ENCODE measurements at regions not wholly inside any gene's neighbourhood (a gene's known extent, or its start where the extent isn't known, plus 50 kb on each side); places are given as distances from the start of the nearest gene placed in this dataset.

DNA sequence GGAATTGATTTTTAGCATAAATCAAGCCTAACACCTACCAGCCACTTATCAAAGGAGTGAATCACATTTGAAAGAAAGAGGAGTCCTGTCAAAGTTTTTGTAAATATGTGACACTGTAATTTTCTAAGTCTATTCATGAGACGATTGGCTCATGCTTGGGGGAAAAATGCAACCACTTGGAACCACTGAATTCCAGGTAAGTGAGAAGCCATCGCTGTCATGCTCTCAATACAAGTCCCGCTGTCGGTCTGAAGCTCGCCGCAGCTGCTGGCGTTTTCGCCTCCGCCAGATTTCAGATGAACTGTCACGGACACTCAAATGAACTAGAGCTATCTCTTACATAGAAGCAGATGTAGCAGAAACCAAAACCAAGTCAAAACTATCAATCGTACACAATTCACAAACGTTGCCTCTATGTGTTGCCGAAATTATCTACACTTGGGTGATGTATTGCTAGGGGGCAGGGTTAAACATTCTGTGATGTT is 279.8 kb upstream of the FZD8 start:
- H3K27me3 ChIP-seq (ENCODE audit: insufficient read depth, insufficient read length), result no peaks in the 10 kb centered on the region
- H3K9ac ChIP-seq (ENCODE audit: insufficient read length, low read depth), result no peak overlapping the region
- DNase-seq (ENCODE audit: low read depth, low spot score), result no peak
- H3K4me3 ChIP-seq (ENCODE audit: insufficient read length, low read depth), result no peak overlapping the region
- no peaks in the 10 kb centered on the region for H3K9me3 ChIP-seq (ENCODE audit: insufficient read depth, low read length)
- TF ChIP-seq YY1 (IDR thresholded peaks at IDR 0.05; ENCODE audit: insufficient read depth, insufficient read length), result no peak
- TF ChIP-seq ZNF274 (IDR thresholded peaks at IDR 0.05; ENCODE audit: low read depth, low read length), result no peak
- no peak for TF ChIP-seq SUZ12 (IDR thresholded peaks at IDR 0.05; ENCODE audit: extremely low read depth, insufficient read depth, insufficient read length)
- H3K4me1 ChIP-seq (ENCODE audit: insufficient read depth, insufficient read length), result peaks cover 3% of the 10 kb centered on the region
- H3K36me3 ChIP-seq (ENCODE audit: insufficient read depth, insufficient read length, low read length), result no peaks in the 10 kb centered on the region

DNA sequence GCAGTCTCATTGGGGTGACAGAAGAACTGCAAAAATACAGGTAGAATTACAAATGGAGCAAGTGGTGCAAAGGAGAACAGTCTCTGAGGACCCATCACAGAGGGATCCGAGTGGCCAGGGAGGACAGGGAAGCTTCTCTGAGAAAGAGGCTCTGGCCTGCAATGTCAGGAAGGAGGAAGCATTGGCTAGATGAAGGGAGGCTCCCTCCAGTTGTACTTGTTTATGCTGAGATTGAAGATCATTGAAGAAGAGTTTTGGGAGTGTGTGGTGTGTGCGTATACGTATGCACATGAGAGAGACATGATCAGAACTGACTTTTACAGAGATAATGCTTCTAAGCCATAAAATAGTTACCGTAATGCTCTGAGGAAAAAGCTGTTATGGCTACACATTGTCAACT is 274.7 kb upstream of the FZD8 start:
- H3K27me3 ChIP-seq (ENCODE audit: insufficient read depth, insufficient read length), result no peaks in the 10 kb centered on the region
- no peak for DNase-seq (ENCODE audit: low read depth, low spot score)
- no peaks in the 10 kb centered on the region for H3K4me1 ChIP-seq (ENCODE audit: insufficient read depth, insufficient read length)
- TF ChIP-seq YY1 (IDR thresholded peaks at IDR 0.05; ENCODE audit: insufficient read depth, insufficient read length), result no peak
- no peak for TF ChIP-seq ZNF274 (IDR thresholded peaks at IDR 0.05; ENCODE audit: low read depth, low read length)
- no peak for TF ChIP-seq SUZ12 (IDR thresholded peaks at IDR 0.05; ENCODE audit: extremely low read depth, insufficient read depth, insufficient read length)
- no peaks in the 10 kb centered on the region for H3K9me3 ChIP-seq (ENCODE audit: insufficient read depth, low read length)
- H3K9ac ChIP-seq (ENCODE audit: insufficient read length, low read depth), result no peak overlapping the region
- no peaks in the 10 kb centered on the region for H3K36me3 ChIP-seq (ENCODE audit: insufficient read depth, insufficient read length, low read length)
- H3K4me3 ChIP-seq (ENCODE audit: insufficient read length, low read depth), result no peak overlapping the region

DNA sequence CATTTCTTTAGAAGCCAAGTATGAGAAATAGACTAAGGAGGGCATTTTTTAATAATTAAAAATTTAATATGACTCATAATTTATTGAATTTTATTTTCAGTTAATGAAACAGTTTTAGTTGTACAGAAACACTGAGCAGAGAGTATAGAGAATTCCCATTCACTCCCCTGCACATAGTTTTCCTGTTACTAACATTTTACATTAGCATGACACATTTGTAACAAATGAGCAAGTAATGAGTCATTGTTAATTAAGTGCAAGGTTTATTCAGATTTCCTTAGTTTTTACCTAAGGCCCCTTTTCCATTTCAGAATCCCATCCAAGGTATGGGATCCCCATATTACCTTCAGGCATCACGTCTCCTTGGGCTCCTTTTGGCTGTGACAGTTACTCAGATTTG is 271.5 kb upstream of the FZD8 start:
- no peak for TF ChIP-seq SUZ12 (IDR thresholded peaks at IDR 0.05; ENCODE audit: extremely low read depth, insufficient read depth, insufficient read length)
- no peak for TF ChIP-seq ZNF274 (IDR thresholded peaks at IDR 0.05; ENCODE audit: low read depth, low read length)
- TF ChIP-seq YY1 (IDR thresholded peaks at IDR 0.05; ENCODE audit: insufficient read depth, insufficient read length), result no peak
- DNase-seq (ENCODE audit: low read depth, low spot score), result no peak
- no peaks in the 10 kb centered on the region for H3K27me3 ChIP-seq (ENCODE audit: insufficient read depth, insufficient read length)
- H3K4me3 ChIP-seq (ENCODE audit: insufficient read length, low read depth), result no peak overlapping the region
- H3K36me3 ChIP-seq (ENCODE audit: insufficient read depth, insufficient read length, low read length), result no peaks in the 10 kb centered on the region
- no peaks in the 10 kb centered on the region for H3K4me1 ChIP-seq (ENCODE audit: insufficient read depth, insufficient read length)
- no peaks in the 10 kb centered on the region for H3K9me3 ChIP-seq (ENCODE audit: insufficient read depth, low read length)
- H3K9ac ChIP-seq (ENCODE audit: insufficient read length, low read depth), result no peak overlapping the region

DNA sequence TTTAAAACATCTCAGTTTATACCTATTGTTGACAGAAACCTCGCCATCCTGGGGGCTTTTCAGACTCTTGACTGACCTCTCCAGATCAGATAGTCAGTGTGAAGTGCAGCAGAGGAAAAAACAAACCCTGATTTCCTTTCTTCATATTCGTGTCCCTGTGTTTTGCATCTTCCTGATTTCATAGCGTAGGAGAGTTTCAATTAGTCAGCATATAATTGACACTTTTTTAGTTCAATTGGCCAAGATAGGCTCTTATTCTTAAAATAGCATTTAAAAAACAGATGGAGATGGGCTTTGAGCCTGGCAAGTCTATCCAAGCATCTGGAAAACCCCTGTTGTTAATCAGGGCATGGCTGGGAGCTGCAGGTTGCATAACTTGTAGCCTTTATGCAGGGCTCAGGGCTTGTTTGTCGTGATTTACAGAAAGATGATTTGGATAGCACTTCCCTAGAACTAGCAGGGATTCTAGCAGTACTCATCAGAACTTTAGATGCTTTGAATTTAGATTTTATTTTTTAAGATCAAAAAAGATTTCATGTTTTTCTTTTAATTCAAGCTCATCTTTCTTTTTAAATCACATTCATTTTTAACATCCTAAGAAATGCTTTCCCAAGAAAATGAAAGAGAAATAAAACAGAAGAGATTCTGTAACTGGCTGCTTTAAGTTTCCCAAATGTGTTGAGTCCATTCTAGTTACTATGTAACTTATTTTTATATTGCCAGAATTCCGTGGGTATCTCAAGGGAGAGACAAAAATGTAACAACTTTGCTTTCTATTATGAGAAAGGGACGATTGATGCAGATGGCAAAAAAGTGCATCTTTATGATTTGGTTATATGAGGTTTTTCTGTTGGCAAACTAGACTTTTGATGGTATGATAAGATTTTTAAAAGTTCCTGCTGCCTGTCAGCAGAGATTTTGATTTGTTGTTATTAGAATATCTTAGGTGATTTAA is 270.8 kb upstream of the FZD8 start:
- no peaks in the 10 kb centered on the region for H3K4me1 ChIP-seq (ENCODE audit: insufficient read depth, insufficient read length)
- H3K9me3 ChIP-seq (ENCODE audit: insufficient read depth, low read length), result no peaks in the 10 kb centered on the region
- no peaks in the 10 kb centered on the region for H3K27me3 ChIP-seq (ENCODE audit: insufficient read depth, insufficient read length)
- H3K4me3 ChIP-seq (ENCODE audit: insufficient read length, low read depth), result no peak overlapping the region
- no peak for TF ChIP-seq SUZ12 (IDR thresholded peaks at IDR 0.05; ENCODE audit: extremely low read depth, insufficient read depth, insufficient read length)
- no peaks in the 10 kb centered on the region for H3K36me3 ChIP-seq (ENCODE audit: insufficient read depth, insufficient read length, low read length)
- H3K9ac ChIP-seq (ENCODE audit: insufficient read length, low read depth), result no peak overlapping the region
- DNase-seq (ENCODE audit: low read depth, low spot score), result no peak

DNA sequence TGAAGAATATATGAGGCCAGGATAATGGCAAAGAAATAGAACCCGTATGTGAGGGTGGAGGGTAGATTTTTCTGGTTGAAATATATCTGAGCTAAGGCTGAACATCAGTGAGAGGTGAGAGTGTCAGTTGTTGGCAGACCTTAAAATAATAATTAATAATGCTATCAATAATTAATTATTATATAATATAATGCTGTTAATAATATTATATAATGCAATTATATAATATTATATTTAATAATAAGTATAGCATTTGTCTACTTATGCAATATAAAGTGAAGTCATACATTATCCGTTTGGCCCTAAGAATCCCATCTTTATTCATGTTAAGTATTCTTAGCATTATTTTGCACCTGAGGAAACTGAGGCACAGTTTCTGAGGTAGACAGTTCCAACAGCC is 269.9 kb upstream of the FZD8 start:
- Histone ChIP-seq H3K9ac (ENCODE audit: insufficient read length, low read depth) (no peak overlapping the region), H3K9me3 (ENCODE audit: insufficient read depth, low read length) (no peaks in the 10 kb centered on the region), H3K27me3 (ENCODE audit: insufficient read depth, insufficient read length) (no peaks in the 10 kb centered on the region), H3K36me3 (ENCODE audit: insufficient read depth, insufficient read length, low read length) (no peaks in the 10 kb centered on the region), H3K4me3 (ENCODE audit: insufficient read length, low read depth) (no peak overlapping the region), H3K4me1 (ENCODE audit: insufficient read depth, insufficient read length) (no peaks in the 10 kb centered on the region)
- no peak for DNase-seq (ENCODE audit: low read depth, low spot score)
- TF ChIP-seq SUZ12 (IDR thresholded peaks at IDR 0.05; ENCODE audit: extremely low read depth, insufficient read depth, insufficient read length) (no peak), ZNF274 (IDR thresholded peaks at IDR 0.05; ENCODE audit: low read depth, low read length) (no peak), YY1 (IDR thresholded peaks at IDR 0.05; ENCODE audit: insufficient read depth, insufficient read length) (no peak)

DNA sequence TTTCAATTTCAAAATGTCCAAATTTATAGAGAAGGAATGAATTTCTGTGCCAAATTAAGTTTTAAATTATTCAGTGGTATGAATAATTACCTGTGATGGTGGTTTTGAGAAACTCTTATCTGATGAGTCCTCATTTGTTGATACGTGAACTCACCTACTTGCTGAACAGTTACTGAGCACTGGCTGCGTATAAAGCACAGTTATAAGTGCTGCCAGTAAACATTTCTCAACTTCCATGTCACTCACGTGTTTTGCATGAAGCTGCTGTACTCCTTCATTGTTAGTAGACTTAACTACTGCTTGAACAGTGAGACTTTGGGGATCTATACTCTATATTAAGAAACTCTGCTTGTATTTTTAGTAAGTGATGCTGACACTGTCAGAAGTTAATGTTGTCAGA is 269.1 kb upstream of the FZD8 start:
- Histone ChIP-seq H3K9ac (ENCODE audit: insufficient read length, low read depth) (no peak overlapping the region), H3K27me3 (ENCODE audit: insufficient read depth, insufficient read length) (no peaks in the 10 kb centered on the region), H3K9me3 (ENCODE audit: insufficient read depth, low read length) (no peaks in the 10 kb centered on the region), H3K36me3 (ENCODE audit: insufficient read depth, insufficient read length, low read length) (no peaks in the 10 kb centered on the region), H3K4me3 (ENCODE audit: insufficient read length, low read depth) (no peak overlapping the region), H3K4me1 (ENCODE audit: insufficient read depth, insufficient read length) (no peaks in the 10 kb centered on the region)
- no peak for DNase-seq (ENCODE audit: low read depth, low spot score)
- no peak for TF ChIP-seq SUZ12 (IDR thresholded peaks at IDR 0.05; ENCODE audit: extremely low read depth, insufficient read depth, insufficient read length)
- TF ChIP-seq ZNF274 (IDR thresholded peaks at IDR 0.05; ENCODE audit: low read depth, low read length), result no peak
- TF ChIP-seq YY1 (IDR thresholded peaks at IDR 0.05; ENCODE audit: insufficient read depth, insufficient read length), result no peak

DNA sequence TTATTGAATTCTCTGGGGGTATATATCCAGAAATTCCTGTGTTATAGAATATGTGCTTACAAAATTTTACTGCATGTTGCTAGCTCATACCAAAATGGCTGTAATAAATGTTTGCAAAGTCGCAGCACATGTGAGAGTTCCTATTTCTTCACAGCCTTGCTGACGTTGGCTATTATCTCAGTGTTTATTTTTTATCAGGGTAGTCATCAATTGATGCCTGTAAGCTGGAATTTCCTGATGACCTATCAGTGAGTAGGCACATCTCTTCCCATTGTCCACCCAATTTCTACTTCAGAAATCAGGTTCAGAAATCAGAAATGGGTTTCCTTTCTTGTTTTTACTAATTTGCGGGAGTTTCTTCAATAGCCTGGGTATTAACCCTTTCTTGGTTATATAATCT is 268.1 kb upstream of the FZD8 start:
- Histone ChIP-seq H3K36me3 (ENCODE audit: insufficient read depth, insufficient read length, low read length) (no peaks in the 10 kb centered on the region), H3K9me3 (ENCODE audit: insufficient read depth, low read length) (no peaks in the 10 kb centered on the region), H3K9ac (ENCODE audit: insufficient read length, low read depth) (no peak overlapping the region), H3K27me3 (ENCODE audit: insufficient read depth, insufficient read length) (no peaks in the 10 kb centered on the region), H3K4me3 (ENCODE audit: insufficient read length, low read depth) (no peak overlapping the region), H3K4me1 (ENCODE audit: insufficient read depth, insufficient read length) (no peaks in the 10 kb centered on the region)
- no peak for TF ChIP-seq SUZ12 (IDR thresholded peaks at IDR 0.05; ENCODE audit: extremely low read depth, insufficient read depth, insufficient read length)
- TF ChIP-seq ZNF274 (IDR thresholded peaks at IDR 0.05; ENCODE audit: low read depth, low read length), result no peak
- TF ChIP-seq YY1 (IDR thresholded peaks at IDR 0.05; ENCODE audit: insufficient read depth, insufficient read length), result no peak
- DNase-seq (ENCODE audit: low read depth, low spot score), result no peak

All from NT2/D1 (cell line).